Endothelial cell of umbilical vein (primary cell): ENCODE measurements at regions not wholly inside any gene's neighbourhood (a gene's known extent, or its start where the extent isn't known, plus 50 kb on each side); places are given as distances from the start of the nearest gene placed in this dataset.

Source experiments
- BruUV-seq: library from RNA; stranded (reverse); fragments of 400-500 nt; replicated peaks from 2 replicates; lab custom pipeline; 2021; lab: Mats Ljungman, UMichigan
- CTCF ChIA-PET: fragments of 300-600, 350-600 bp; sonication (Branson Sonifier 250); formaldehyde crosslinking; loops from one replicate; lab custom pipeline; 2021; ENCODE audit warnings: antibody characterized with exemption, inconsistent platforms; lab: Charles Lee
- POLR2A ChIA-PET: fragments of 300-600, 350-600 bp; sonication (Branson Sonifier 250); formaldehyde crosslinking; loops from one replicate; lab custom pipeline; 2021; ENCODE audit warnings: antibody characterized with exemption, inconsistent platforms; lab: Charles Lee
- DNase-seq: peaks from one replicate; pipeline ENCODE4 v3.0.0-alpha.2; 2011; ENCODE audit warnings: low read depth, low spot score
- FAIRE-seq: peaks from 2 replicates; lab custom pipeline; 2011; peaks lifted over from hg19 to GRCh38; lab: Jason Lieb, UNC
- H2AFZ ChIP-seq: 2 replicates; pipeline ENCODE4 v1.6.0; 2012; ENCODE audit warnings: low read depth, low read length, control low read depth, inconsistent platforms
- H3K27ac ChIP-seq: 2 replicates; pipeline ENCODE4 v1.5.1; 2011; ENCODE audit warnings: low read depth, mild to moderate bottlenecking, control low read depth, low read length, moderate library complexity; ENCODE audit not compliant: insufficient read depth
- H3K27me3 ChIP-seq, 2 experiments: 2 replicates each; pipeline versions ENCODE4 v1.6.0 to v1.6.1; 2011; ENCODE audit warnings: low read length in 2 of 2, mixed read lengths in 1 of 2; ENCODE audit not compliant: control insufficient read depth in 2 of 2, insufficient read depth in 2 of 2
- H3K36me3 ChIP-seq, 2 experiments: 2 replicates in 1 of 2; 3 replicates in 1 of 2; pipeline ENCODE4 v1.5.1; 2011; ENCODE audit warnings: low read length in 2 of 2, mild to moderate bottlenecking in 1 of 2, moderate library complexity in 1 of 2; ENCODE audit not compliant: control insufficient read depth in 2 of 2, insufficient read depth in 2 of 2; ENCODE audit errors: extremely low read depth in 1 of 2
- H3K4me1 ChIP-seq: 3 replicates; pipeline ENCODE4 v1.5.1; 2011; ENCODE audit warnings: mild to moderate bottlenecking, low read length; ENCODE audit not compliant: control insufficient read depth, insufficient read depth; ENCODE audit errors: extremely low read depth
- H3K4me2 ChIP-seq: 2 replicates; pipeline ENCODE4 v1.6.1; 2011; ENCODE audit warnings: low read length, control low read depth, mixed read lengths; ENCODE audit not compliant: insufficient read depth
- H3K4me3 ChIP-seq, 3 experiments: fragments of 200-600 bp in 1 of 3; sonication (generic), shearing (Covaris generic) in 1 of 3; replicated peaks in 1 of 3; 2 replicates each; pipeline ENCODE4 v1.5.1; 2011 to 2016; ENCODE audit warnings: control low read depth in 3 of 3, low read length in 3 of 3, mild to moderate bottlenecking in 2 of 3, inconsistent platforms in 1 of 3, low read depth in 1 of 3, moderate library complexity in 1 of 3; ENCODE audit not compliant: insufficient read depth in 1 of 3
- H3K79me2 ChIP-seq: 2 replicates; pipeline ENCODE4 v1.6.0; 2012; ENCODE audit warnings: low read length, inconsistent platforms; ENCODE audit not compliant: control insufficient read depth, insufficient read depth
- H3K9ac ChIP-seq: replicated peaks from 2 replicates; pipeline ENCODE3; 2011; ENCODE audit warnings: low read length, control low read depth; ENCODE audit not compliant: insufficient read depth; ENCODE audit errors: extremely low read depth
- H3K9me1 ChIP-seq: replicated peaks from 3 replicates; pipeline ENCODE4 v1.6.0; 2011; ENCODE audit warnings: mild to moderate bottlenecking, low read length; ENCODE audit not compliant: control insufficient read depth, insufficient read depth; ENCODE audit errors: extremely low read depth
- H3K9me3 ChIP-seq: replicated peaks from 2 replicates; pipeline ENCODE4 v1.5.1; 2012; ENCODE audit warnings: low read length, inconsistent platforms; ENCODE audit not compliant: control insufficient read depth, insufficient read depth
- H4K20me1 ChIP-seq: replicated peaks from 2 replicates; pipeline ENCODE3; 2011; ENCODE audit warnings: mild to moderate bottlenecking, low read length; ENCODE audit not compliant: control insufficient read depth, insufficient read depth; ENCODE audit errors: extremely low read depth
- CTCF ChIP-seq, 2 donors: IDR thresholded peaks; 1 replicate in 1 of 2; 2 replicates in 1 of 2; pipeline ENCODE4 v1.5.1; 2011; ENCODE audit warnings: low read length in 2 of 2, mild to moderate bottlenecking in 2 of 2, moderate library complexity in 2 of 2, control low read depth in 1 of 2, inconsistent platforms in 1 of 2, low read depth in 1 of 2; ENCODE audit not compliant: insufficient read depth in 1 of 2; ENCODE audit errors: extremely low read depth in 1 of 2
- EZH2 ChIP-seq: IDR thresholded peaks from 2 replicates; pipeline ENCODE4 v1.6.1; 2012; ENCODE audit warnings: borderline replicate concordance, low read depth, mild to moderate bottlenecking, moderate library complexity, low read length, inconsistent platforms; ENCODE audit not compliant: severe bottlenecking
- FOS ChIP-seq: IDR thresholded peaks from 2 replicates; pipeline ENCODE4 v1.6.1; 2011; ENCODE audit warnings: mild to moderate bottlenecking, low read length, moderate library complexity, borderline replicate concordance; ENCODE audit not compliant: insufficient read depth
- GATA2 ChIP-seq: IDR thresholded peaks from 2 replicates; pipeline ENCODE4 v1.7.0; 2011; ENCODE audit warnings: low read depth, mild to moderate bottlenecking, moderate library complexity, mixed read lengths, low read length; ENCODE audit not compliant: insufficient read length, insufficient read depth
- JUN ChIP-seq: IDR thresholded peaks from 2 replicates; pipeline ENCODE4 v1.6.1; 2011; ENCODE audit warnings: borderline replicate concordance, low read depth; ENCODE audit not compliant: insufficient read length, insufficient read depth
- MAX ChIP-seq: IDR thresholded peaks from 2 replicates; pipeline ENCODE4 v1.6.1; 2011; ENCODE audit not compliant: insufficient read depth, insufficient read length
- MYC ChIP-seq: IDR thresholded peaks from one replicate; pipeline ENCODE4 v1.6.1; 2011; ENCODE audit warnings: mild to moderate bottlenecking, low read depth, low read length
- POLR2A ChIP-seq: IDR thresholded peaks from 2 replicates; pipeline ENCODE4 v1.6.1; 2012; ENCODE audit warnings: low read depth, mild to moderate bottlenecking, control low read depth, low read length
- POLR2AphosphoS5 ChIP-seq: IDR thresholded peaks from 2 replicates; pipeline ENCODE4 v1.6.1; 2012; ENCODE audit warnings: low read depth, mild to moderate bottlenecking, control low read depth, low read length, moderate library complexity; ENCODE audit not compliant: insufficient read depth
- dilution Hi-C: fragments of 300-500 bp; cut with MboI; formaldehyde crosslinking; loops from one replicate; pipeline ENCODE4 v1.15.0; 2019; ENCODE audit warnings: low sequenced_read_pairs; ENCODE audit not compliant: extremely low pct_ligation_motif_present
- intact Hi-C: fragments of 100-400 bp; cut with micrococcal nuclease; formaldehyde crosslinking; loops from one replicate; pipeline ENCODE4 v1.10.0; 2022

- no peaks in the 10 kb centered on the region for H3K9me1 ChIP-seq
- intact Hi-C loops (no loop called here), dilution Hi-C loops (no loop called here)
- DNase-seq (no peak), FAIRE-seq (no peak)
- H3K79me2 ChIP-seq = no peaks in the 10 kb centered on the region
- POLR2A ChIA-PET = no interaction called here
- TF ChIP-seq EZH2 (no peak), POLR2A (no peak), POLR2AphosphoS5 (no peak), GATA2 (no peak), FOS (no peak), JUN (no peak), CTCF (IDR thresholded peaks at IDR 0.05; ENCODE audit: extremely low read depth in 1 of 2, insufficient read depth in 1 of 2, low read depth in 1 of 2, low read length in 2 of 2) (no peak), MYC (no peak), MAX (no peak)
- H4K20me1 ChIP-seq = no peaks in the 10 kb centered on the region
- no TSS peak for BruUV-seq
- H3K4me2 ChIP-seq = no peak overlapping the region
- H3K9ac ChIP-seq = no peak overlapping the region
- no peaks in the 10 kb centered on the region for H3K4me1 ChIP-seq
- CTCF ChIA-PET = no interaction called here
- no peak overlapping the region for H3K27ac ChIP-seq
- H3K27me3 ChIP-seq = no peaks in the 10 kb centered on the region
- H3K4me3 ChIP-seq = no peak overlapping the region
- H3K36me3 ChIP-seq = no peaks in the 10 kb centered on the region
- no peak overlapping the region for H2AFZ ChIP-seq
- no peaks in the 10 kb centered on the region for H3K9me3 ChIP-seq
Measured at GRCh38 chr1:192756314-192756713, 52.5 kb upstream of the RGS2 start.
